Astrocyte of the cerebellum (primary cell): ENCODE measurements at regions not wholly inside any gene's neighbourhood (a gene's known extent, or its start where the extent isn't known, plus 50 kb on each side); places are given as distances from the start of the nearest gene placed in this dataset.

ENCODE experiments used
- DNase-seq: peaks from one replicate; pipeline ENCODE4 v3.0.0-alpha.2; 2011; ENCODE audit warnings: low read depth
- H3K4me3 ChIP-seq: 2 replicates; pipeline ENCODE4 v1.5.1; 2011; ENCODE audit warnings: mild to moderate bottlenecking, low read depth, low read length, moderate library complexity
- CTCF ChIP-seq: IDR thresholded peaks from 2 replicates; pipeline ENCODE4 v1.5.1; 2012; ENCODE audit warnings: low read length, low read depth, moderate library complexity, mild to moderate bottlenecking; ENCODE audit errors: missing control alignments
- in situ Hi-C: cut with HindIII; loops from 2 replicates; pipeline ENCODE4 v1.10.0; 2017; ENCODE audit warnings: low sequenced_read_pairs

- TF ChIP-seq CTCF: no peak
- no peak overlapping the region for H3K4me3 ChIP-seq
- no peak for DNase-seq
- in situ Hi-C loops: no loop called here
Observed at GRCh38 chr9:4435197-4435596, 55.1 kb upstream of the SLC1A1 start.

GRCh38 chr9:4433379-4433778 lies 56.9 kb upstream of the SLC1A1 start:
- no peak overlapping the region for H3K4me3 ChIP-seq
- in situ Hi-C loops: no loop called here
- no peak for DNase-seq
- no peak for TF ChIP-seq CTCF

GRCh38 chr9:4430432-4431261 lies 59.6 kb upstream of the SLC1A1 start:
- in situ Hi-C loops: no loop called here
- no peak overlapping the region for H3K4me3 ChIP-seq
- TF ChIP-seq CTCF: no peak
- DNase-seq: no peak

- no peak for DNase-seq
- no peak overlapping the region for H3K4me3 ChIP-seq
- no peak for TF ChIP-seq CTCF
- in situ Hi-C loops: no loop called here
Observed at GRCh38 chr9:4425319-4426045, 64.8 kb upstream of the SLC1A1 start.

- TF ChIP-seq CTCF: no peak
- no peak overlapping the region for H3K4me3 ChIP-seq
- DNase-seq: no peak
- in situ Hi-C loops: loop anchor here (25.0 kb wide), 1 partner anchor 212 kb away; no protein-coding TSS in a partner anchor
Observed at GRCh38 chr9:4424891-4425290, 65.4 kb upstream of the SLC1A1 start.

- no peak for TF ChIP-seq CTCF
- H3K4me3 ChIP-seq: no peak overlapping the region
- in situ Hi-C loops: loop anchor here (25.0 kb wide), 1 partner anchor 213 kb away; no protein-coding TSS in a partner anchor
- DNase-seq: no peak
Observed at GRCh38 chr9:4424038-4424437, 66.2 kb upstream of the SLC1A1 start.
